ENCODE measurements at regions not wholly inside any gene's neighbourhood (a gene's known extent, or its start where the extent isn't known, plus 50 kb on each side); places are given as distances from the start of the nearest gene placed in this dataset.

DNA sequence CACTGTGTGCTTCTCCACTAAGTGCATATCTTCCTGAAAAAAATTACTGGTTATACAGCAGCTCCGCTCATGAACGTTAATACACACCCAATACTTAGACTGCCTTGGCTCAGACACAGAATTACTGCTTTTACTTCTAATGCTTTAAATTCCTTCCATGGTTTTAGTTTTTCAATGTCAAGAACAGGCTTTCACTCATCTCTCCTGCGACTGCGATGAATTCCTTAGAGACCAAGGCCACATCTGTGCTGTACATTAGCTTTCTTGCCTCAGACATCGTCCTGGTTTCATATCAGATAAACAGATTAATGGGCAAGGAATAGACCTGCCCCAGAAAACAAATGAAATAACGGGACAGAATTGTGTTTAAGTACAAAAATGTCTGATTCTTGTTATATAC is 120.2 kb downstream of the CYP26A1 start:
- TF ChIP-seq, protein P1, sequence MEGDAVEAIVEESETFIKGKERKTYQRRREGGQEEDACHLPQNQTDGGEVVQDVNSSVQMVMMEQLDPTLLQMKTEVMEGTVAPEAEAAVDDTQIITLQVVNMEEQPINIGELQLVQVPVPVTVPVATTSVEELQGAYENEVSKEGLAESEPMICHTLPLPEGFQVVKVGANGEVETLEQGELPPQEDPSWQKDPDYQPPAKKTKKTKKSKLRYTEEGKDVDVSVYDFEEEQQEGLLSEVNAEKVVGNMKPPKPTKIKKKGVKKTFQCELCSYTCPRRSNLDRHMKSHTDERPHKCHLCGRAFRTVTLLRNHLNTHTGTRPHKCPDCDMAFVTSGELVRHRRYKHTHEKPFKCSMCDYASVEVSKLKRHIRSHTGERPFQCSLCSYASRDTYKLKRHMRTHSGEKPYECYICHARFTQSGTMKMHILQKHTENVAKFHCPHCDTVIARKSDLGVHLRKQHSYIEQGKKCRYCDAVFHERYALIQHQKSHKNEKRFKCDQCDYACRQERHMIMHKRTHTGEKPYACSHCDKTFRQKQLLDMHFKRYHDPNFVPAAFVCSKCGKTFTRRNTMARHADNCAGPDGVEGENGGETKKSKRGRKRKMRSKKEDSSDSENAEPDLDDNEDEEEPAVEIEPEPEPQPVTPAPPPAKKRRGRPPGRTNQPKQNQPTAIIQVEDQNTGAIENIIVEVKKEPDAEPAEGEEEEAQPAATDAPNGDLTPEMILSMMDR (IDR thresholded peaks at IDR 0.05) = no peak
- TF ChIP-seq POLR2A (IDR thresholded peaks at IDR 0.05) = no peak

All from tibial nerve (tissue), 3 donors.